Parathyroid adenoma (tissue), 2 donors: ENCODE measurements at regions not wholly inside any gene's neighbourhood (a gene's known extent, or its start where the extent isn't known, plus 50 kb on each side); places are given as distances from the start of the nearest gene placed in this dataset.

Experiments
- H2AFZ ChIP-seq: fragments of 300-600 bp; sonication (generic); one replicate; pipeline ENCODE4 v1.7.0; 2017; ENCODE audit warnings: antibody characterized with exemption, mild to moderate bottlenecking
- H3K27ac ChIP-seq: fragments of 300-600 bp; sonication (generic); one replicate; pipeline ENCODE4 v1.7.0; 2017
- H3K27me3 ChIP-seq: fragments of 300-600 bp; sonication (generic); one replicate; pipeline ENCODE4 v1.7.0; 2017; ENCODE audit warnings: low read length; ENCODE audit not compliant: control insufficient read depth, insufficient read depth
- H3K36me3 ChIP-seq: fragments of 300-600 bp; sonication (generic); one replicate; pipeline ENCODE4 v1.7.0; 2017; ENCODE audit warnings: low read length; ENCODE audit not compliant: control insufficient read depth, insufficient read depth
- H3K4me1 ChIP-seq: fragments of 300-600 bp; sonication (generic); one replicate; pipeline ENCODE4 v1.7.0; 2017; ENCODE audit warnings: control low read depth
- H3K4me2 ChIP-seq: fragments of 300-600 bp; sonication (generic); one replicate; pipeline ENCODE4 v1.7.0; 2017; ENCODE audit warnings: low read length
- H3K4me3 ChIP-seq: fragments of 300-600 bp; sonication (generic); one replicate; pipeline ENCODE4 v1.7.0; 2017; ENCODE audit warnings: low read depth, low read length
- H3K79me2 ChIP-seq: fragments of 300-600 bp; sonication (generic); one replicate; pipeline ENCODE4 v1.7.0; 2017; ENCODE audit warnings: control low read depth
- H3K9ac ChIP-seq: fragments of 300-600 bp; sonication (generic); one replicate; pipeline ENCODE4 v1.7.0; 2017; ENCODE audit warnings: mild to moderate bottlenecking
- H3K9me3 ChIP-seq: fragments of 300-600 bp; sonication (generic); one replicate; pipeline ENCODE4 v1.7.0; 2017; ENCODE audit warnings: low read length; ENCODE audit not compliant: control insufficient read depth
- CTCF ChIP-seq: fragments of 300-600 bp; sonication (generic); IDR thresholded peaks from one replicate; pipeline ENCODE4 v1.7.0; 2017; ENCODE audit warnings: antibody characterized with exemption, mild to moderate bottlenecking
- donor health status: primary hyperparathyroidism.

- no peaks in the 10 kb centered on the region for H3K79me2 ChIP-seq
- no peak overlapping the region for H2AFZ ChIP-seq
- H3K4me2 ChIP-seq = no peak overlapping the region
- H3K4me1 ChIP-seq = no peaks in the 10 kb centered on the region
- no peak overlapping the region for H3K4me3 ChIP-seq
- no peak for TF ChIP-seq CTCF
- H3K27ac ChIP-seq = no peak overlapping the region
- H3K27me3 ChIP-seq = no peaks in the 10 kb centered on the region
- H3K9me3 ChIP-seq = no peaks in the 10 kb centered on the region
- no peaks in the 10 kb centered on the region for H3K36me3 ChIP-seq
- H3K9ac ChIP-seq = no peak overlapping the region
Observed at GRCh38 chr12:11593013-11593412, 56.5 kb upstream of the ETV6 start.

GRCh38 chr12:11595080-11595479 is 54.4 kb upstream of the ETV6 start:
- TF ChIP-seq CTCF = no peak
- H3K79me2 ChIP-seq = no peaks in the 10 kb centered on the region
- H3K27ac ChIP-seq = no peak overlapping the region
- no peak overlapping the region for H3K9ac ChIP-seq
- H3K4me1 ChIP-seq = peaks cover 3% of the 10 kb centered on the region
- no peaks in the 10 kb centered on the region for H3K27me3 ChIP-seq
- no peaks in the 10 kb centered on the region for H3K36me3 ChIP-seq
- no peak overlapping the region for H3K4me2 ChIP-seq
- no peak overlapping the region for H2AFZ ChIP-seq
- H3K9me3 ChIP-seq = no peaks in the 10 kb centered on the region
- no peak overlapping the region for H3K4me3 ChIP-seq

- H3K36me3 ChIP-seq = no peaks in the 10 kb centered on the region
- TF ChIP-seq CTCF = no peak
- H3K4me2 ChIP-seq = no peak overlapping the region
- no peak overlapping the region for H2AFZ ChIP-seq
- no peaks in the 10 kb centered on the region for H3K27me3 ChIP-seq
- H3K4me3 ChIP-seq = no peak overlapping the region
- H3K79me2 ChIP-seq = no peaks in the 10 kb centered on the region
- H3K4me1 ChIP-seq = peaks cover 3% of the 10 kb centered on the region
- H3K9me3 ChIP-seq = no peaks in the 10 kb centered on the region
- H3K27ac ChIP-seq = no peak overlapping the region
- no peak overlapping the region for H3K9ac ChIP-seq
Observed at GRCh38 chr12:11596141-11596540, 53.3 kb upstream of the ETV6 start.

GRCh38 chr12:11598900-11599299 is 50.6 kb upstream of the ETV6 start:
- H3K36me3 ChIP-seq = no peaks in the 10 kb centered on the region
- no peak overlapping the region for H3K9ac ChIP-seq
- H3K27ac ChIP-seq = no peak overlapping the region
- no peak overlapping the region for H2AFZ ChIP-seq
- no peaks in the 10 kb centered on the region for H3K27me3 ChIP-seq
- no peaks in the 10 kb centered on the region for H3K79me2 ChIP-seq
- TF ChIP-seq CTCF = no peak
- no peak overlapping the region for H3K4me3 ChIP-seq
- peaks cover 3% of the 10 kb centered on the region for H3K4me1 ChIP-seq
- H3K4me2 ChIP-seq = no peak overlapping the region
- H3K9me3 ChIP-seq = no peaks in the 10 kb centered on the region
